T-helper 2 cell treated with Interferon-gamma antibody and Interleukin-4, amounts not matched to agents 5 μg/mL and 100 μg/mL, for 36 hours (primary cell): ENCODE measurements at regions not wholly inside any gene's neighbourhood (a gene's known extent, or its start where the extent isn't known, plus 50 kb on each side); places are given as distances from the start of the nearest gene placed in this dataset.
"Not testable (repeated sequence)": the region's sequence is repeated elsewhere in the genome, so short reads cannot be mapped to it uniquely, and the experiment has no call there.

Experiments
- DNase-seq: peaks from one replicate; pipeline ENCODE4 v3.0.0; 2021; ENCODE audit warnings: low spot score
- H3K27ac Mint-ChIP-seq: one replicate; pipeline ENCODE4 v1.8.0; 2021; ENCODE audit warnings: mild to moderate bottlenecking, mixed read lengths
- H3K27me3 Mint-ChIP-seq: one replicate; pipeline ENCODE4 v1.8.0; 2021; ENCODE audit warnings: low read depth, mixed read lengths
- H3K36me3 Mint-ChIP-seq: one replicate; pipeline ENCODE4 v1.8.0; 2021; ENCODE audit warnings: low read depth, mixed read lengths
- H3K4me1 Mint-ChIP-seq: one replicate; pipeline ENCODE4 v1.8.0; 2021; ENCODE audit warnings: low read depth, mixed read lengths
- H3K4me3 Mint-ChIP-seq: one replicate; pipeline ENCODE4 v1.8.0; 2022; ENCODE audit warnings: mild to moderate bottlenecking, moderate library complexity, mixed read lengths
- H3K9me3 Mint-ChIP-seq: one replicate; pipeline ENCODE4 v1.8.0; 2021; ENCODE audit warnings: mixed read lengths

DNA sequence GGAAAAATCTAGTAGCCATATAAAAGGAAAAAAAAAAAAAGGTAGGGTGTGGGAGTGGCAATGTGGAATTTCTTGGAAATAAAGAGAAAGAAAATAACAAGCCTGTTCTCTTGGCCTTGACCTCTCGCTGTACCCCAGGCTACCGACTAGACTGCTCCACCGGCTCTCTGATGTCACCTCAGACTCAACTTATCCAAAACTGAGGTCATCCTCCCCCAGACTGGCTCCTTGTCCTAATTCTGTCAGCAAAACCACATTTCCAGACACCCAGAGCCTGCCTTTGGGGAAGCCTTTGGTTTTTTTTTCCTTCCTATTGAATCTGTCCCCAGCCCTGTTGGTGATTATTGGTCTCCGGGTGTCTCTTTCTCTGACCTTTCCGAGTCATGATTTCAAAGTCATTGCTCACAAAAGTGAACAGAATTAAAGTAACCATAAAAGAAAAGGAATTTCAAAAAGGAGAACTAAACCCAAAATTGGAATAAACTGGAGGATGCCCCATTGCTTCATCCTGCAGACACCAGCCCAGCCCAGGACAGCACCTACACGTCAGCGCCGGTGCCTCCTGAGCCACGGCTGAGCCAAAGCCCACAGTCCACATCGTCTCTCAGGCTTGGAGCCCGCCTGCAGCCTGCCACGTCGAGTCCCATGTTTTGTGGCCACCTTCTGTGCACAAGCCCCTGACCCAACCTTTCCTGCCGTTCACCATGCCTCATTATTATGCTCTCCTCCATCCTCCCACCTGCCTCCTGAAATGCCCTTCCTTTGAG, 170.7 kb downstream of the MYLK4 start:
- Mint-ChIP-seq H3K36me3 (no peaks in the 10 kb centered on the region), H3K9me3 (no peaks in the 10 kb centered on the region), H3K4me3 (no peak overlapping the region), H3K27me3 (peaks cover 44% of the 10 kb centered on the region), H3K4me1 (no peaks in the 10 kb centered on the region), H3K27ac (no peak overlapping the region)
- no peak for DNase-seq

DNA sequence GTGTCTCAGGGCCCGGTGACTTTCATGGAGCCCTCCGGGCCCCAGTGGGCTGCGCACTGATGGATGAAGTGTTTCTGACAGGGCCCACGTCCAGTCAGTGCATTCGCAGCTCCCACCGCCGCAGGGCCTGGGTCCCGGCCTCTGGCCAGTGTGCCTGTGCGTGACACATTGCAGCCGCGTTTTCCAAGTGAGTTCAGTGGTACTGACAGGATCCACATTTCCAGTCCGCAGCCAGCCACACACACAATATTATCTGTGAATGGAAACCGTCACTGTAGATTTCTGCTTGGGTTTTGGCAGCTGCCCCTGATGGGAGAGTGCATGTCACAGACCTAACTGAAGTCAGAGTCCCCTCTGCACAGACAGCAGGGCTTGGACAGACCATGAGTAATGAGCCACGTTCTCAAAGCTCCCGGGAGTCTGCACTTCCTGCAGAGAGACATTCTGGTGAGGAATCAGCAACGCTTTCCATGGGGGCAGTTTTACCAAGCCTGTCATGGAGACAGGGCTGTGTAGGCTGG, 171.4 kb downstream of the MYLK4 start:
- Mint-ChIP-seq H3K27ac (no peak overlapping the region), H3K27me3 (peaks cover 47% of the 10 kb centered on the region), H3K4me3 (no peak overlapping the region), H3K36me3 (no peaks in the 10 kb centered on the region), H3K4me1 (no peaks in the 10 kb centered on the region), H3K9me3 (no peaks in the 10 kb centered on the region)
- DNase-seq, result no peak

DNA sequence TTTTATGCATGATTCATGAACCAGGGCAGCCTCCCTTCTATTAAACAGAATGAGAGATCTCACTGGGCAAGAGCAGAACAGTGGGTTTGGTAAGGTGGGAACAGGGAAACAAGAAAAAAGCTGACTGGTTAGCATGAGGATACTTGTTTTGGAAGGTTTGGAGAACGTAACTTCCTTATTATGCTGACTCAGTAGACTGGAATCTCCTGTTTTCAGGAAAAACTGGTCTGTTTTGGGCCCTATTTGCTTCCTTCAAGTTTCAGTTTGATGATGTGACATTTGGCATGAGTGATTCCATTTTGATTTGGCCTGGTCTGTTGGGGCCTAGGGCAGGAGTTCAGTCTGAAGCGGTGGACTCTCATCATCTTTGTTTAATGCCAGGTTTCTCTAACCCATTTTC, 172.0 kb downstream of the MYLK4 start:
- no peak overlapping the region for H3K27ac Mint-ChIP-seq
- no peaks in the 10 kb centered on the region for H3K9me3 Mint-ChIP-seq
- no peaks in the 10 kb centered on the region for H3K36me3 Mint-ChIP-seq
- H3K4me3 Mint-ChIP-seq, result no peak overlapping the region
- H3K27me3 Mint-ChIP-seq, result peaks cover 46% of the 10 kb centered on the region
- no peaks in the 10 kb centered on the region for H3K4me1 Mint-ChIP-seq
- DNase-seq, result no peak

DNA sequence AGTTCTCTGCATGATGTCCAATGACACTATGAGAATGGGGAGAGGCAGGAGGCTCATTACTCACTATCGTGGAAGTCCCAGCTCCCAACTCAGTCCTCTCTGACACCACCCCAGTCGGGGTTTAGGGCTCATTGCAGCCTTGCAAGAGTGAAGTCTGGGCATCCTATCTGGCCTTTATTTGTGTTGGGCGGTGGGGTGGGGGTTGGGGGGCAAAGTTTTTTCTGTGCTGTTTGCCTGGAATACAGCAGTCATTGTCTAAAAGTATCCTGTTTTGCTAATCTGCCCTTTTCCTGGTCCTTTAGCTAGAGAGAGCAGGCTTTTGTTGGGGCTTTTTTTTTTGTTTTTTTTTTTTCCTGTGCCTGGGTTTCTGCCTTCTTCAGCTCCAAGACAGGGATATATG, 174.2 kb downstream of the MYLK4 start:
- DNase-seq, result no peak
- no peak overlapping the region for H3K4me3 Mint-ChIP-seq
- H3K27me3 Mint-ChIP-seq, result peaks cover 50% of the 10 kb centered on the region
- H3K36me3 Mint-ChIP-seq, result no peaks in the 10 kb centered on the region
- no peaks in the 10 kb centered on the region for H3K4me1 Mint-ChIP-seq
- no peak overlapping the region for H3K27ac Mint-ChIP-seq
- peaks cover 3% of the 10 kb centered on the region for H3K9me3 Mint-ChIP-seq

DNA sequence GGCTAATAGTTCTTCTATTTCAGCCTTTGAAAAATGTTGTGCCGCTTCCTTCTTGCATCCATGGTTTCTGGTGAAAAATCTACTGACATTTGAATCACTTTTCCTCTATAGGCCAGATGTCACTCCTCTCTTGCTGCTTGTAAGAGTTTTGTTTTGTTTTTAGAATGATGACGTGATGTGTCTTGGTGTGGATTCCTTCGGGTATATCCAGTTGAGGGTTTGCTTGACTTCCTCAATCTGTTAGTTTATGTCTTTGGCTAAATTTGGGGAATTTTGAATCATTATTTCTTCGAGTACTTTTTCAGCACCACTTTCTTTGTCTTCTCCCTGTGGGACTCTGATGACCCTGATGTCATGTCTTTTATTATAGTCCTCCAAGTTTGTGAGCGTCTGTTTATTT, 175.5 kb downstream of the MYLK4 start:
- DNase-seq, result no peak

DNA sequence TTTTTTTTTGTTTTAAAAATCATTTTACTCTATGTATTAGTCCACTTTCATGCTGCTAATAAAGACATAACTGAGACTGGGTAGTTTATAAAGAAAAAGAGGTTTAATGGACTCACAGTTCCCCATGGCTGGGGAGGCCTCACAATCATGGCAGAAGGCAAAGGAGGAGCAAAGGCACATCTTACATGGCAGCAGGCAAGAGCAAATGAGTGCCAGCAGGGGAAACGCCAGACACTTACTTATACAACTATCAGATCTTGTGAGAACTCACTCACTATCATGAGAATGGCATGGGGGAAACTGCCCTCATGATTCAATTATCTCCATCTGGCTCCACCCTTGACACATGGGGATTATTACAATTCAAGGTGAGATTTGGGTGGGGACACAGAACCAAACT, 181.3 kb downstream of the MYLK4 start:
- not testable (repeated sequence) for H3K4me3 Mint-ChIP-seq, DNase-seq, H3K36me3 Mint-ChIP-seq, H3K4me1 Mint-ChIP-seq, H3K9me3 Mint-ChIP-seq, H3K27ac Mint-ChIP-seq
- H3K27me3 Mint-ChIP-seq, result peaks cover 72% of the 10 kb centered on the region

More for the DNA sequence above, 175.5 kb downstream of the MYLK4 start:
- no peaks in the 10 kb centered on the region for H3K4me1 Mint-ChIP-seq
- peaks cover 48% of the 10 kb centered on the region for H3K27me3 Mint-ChIP-seq
- H3K4me3 Mint-ChIP-seq, result no peak overlapping the region
- H3K27ac Mint-ChIP-seq, result no peak overlapping the region
- H3K9me3 Mint-ChIP-seq, result peaks cover 3% of the 10 kb centered on the region
- no peaks in the 10 kb centered on the region for H3K36me3 Mint-ChIP-seq

DNA sequence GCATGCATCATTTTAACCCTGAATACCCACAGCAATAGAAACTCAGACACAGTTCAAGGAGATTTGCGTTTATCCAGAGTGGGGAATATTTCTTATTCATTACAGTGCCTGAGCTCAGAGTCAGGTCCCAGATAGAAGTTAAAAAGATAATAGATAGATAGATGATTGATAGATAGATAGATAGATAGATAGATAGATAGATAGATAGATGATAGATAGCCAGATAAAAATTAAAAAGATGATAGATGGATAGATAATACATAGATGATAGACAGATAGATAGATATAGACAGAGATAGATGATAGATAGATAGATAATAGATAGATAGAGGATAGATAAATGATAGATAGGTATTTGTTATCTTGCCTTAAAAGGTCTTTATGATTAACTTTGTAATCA, 184.7 kb downstream of the MYLK4 start:
- no peak for DNase-seq
- Mint-ChIP-seq H3K4me3 (no peak overlapping the region), H3K27me3 (peaks cover 73% of the 10 kb centered on the region), H3K4me1 (peaks cover 13% of the 10 kb centered on the region), H3K27ac (no peak overlapping the region), H3K36me3 (no peaks in the 10 kb centered on the region), H3K9me3 (no peaks in the 10 kb centered on the region)

DNA sequence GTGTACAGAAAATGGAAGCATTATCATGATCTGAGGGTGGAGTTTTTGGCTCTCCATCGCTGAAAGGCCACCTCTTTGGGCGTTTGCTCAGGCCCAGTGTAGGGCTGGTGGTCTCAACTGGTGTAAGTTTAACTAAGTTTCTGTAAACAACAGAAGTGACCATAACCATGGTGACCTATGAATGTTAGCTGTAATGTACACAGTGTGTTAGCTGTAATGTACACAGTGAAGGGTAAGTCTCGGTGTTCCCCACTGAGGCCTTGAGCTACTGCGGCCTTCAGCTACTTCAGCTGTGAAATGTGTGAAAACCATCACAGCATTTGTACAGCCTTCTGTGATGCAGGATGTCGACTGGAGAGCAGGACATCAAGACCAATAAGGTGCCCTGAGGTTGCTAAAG, 185.2 kb downstream of the MYLK4 start:
- DNase-seq, result no peak
- H3K9me3 Mint-ChIP-seq, result no peaks in the 10 kb centered on the region
- no peak overlapping the region for H3K4me3 Mint-ChIP-seq
- H3K27ac Mint-ChIP-seq, result no peak overlapping the region
- peaks cover 13% of the 10 kb centered on the region for H3K4me1 Mint-ChIP-seq
- peaks cover 77% of the 10 kb centered on the region for H3K27me3 Mint-ChIP-seq
- H3K36me3 Mint-ChIP-seq, result no peaks in the 10 kb centered on the region

DNA sequence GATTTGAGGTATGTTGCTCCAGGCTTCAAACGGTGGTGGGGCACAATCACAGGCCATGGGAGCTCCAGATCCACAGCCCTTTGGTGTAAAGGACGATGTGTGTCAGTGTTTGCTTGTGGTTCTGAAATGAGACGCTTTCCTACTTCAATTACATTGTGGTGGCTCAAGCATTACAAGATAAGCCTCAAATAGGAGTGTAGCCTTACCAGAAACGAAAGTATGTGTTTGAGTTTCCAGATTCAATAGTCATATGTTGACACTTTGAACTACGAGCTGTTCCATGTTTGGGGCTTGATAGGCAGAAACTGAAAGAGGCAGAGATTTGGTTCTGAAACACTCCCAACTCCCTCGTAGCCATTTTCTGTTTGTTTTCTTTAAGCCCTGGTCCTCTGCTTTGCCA, 187.1 kb downstream of the MYLK4 start:
- Mint-ChIP-seq H3K9me3 (no peaks in the 10 kb centered on the region), H3K27ac (no peak overlapping the region), H3K4me1 (peaks cover 13% of the 10 kb centered on the region), H3K27me3 (peaks cover 78% of the 10 kb centered on the region), H3K4me3 (peak overlapping the region; percentile 0), H3K36me3 (no peaks in the 10 kb centered on the region)
- DNase-seq, result peak; percentile 37

DNA sequence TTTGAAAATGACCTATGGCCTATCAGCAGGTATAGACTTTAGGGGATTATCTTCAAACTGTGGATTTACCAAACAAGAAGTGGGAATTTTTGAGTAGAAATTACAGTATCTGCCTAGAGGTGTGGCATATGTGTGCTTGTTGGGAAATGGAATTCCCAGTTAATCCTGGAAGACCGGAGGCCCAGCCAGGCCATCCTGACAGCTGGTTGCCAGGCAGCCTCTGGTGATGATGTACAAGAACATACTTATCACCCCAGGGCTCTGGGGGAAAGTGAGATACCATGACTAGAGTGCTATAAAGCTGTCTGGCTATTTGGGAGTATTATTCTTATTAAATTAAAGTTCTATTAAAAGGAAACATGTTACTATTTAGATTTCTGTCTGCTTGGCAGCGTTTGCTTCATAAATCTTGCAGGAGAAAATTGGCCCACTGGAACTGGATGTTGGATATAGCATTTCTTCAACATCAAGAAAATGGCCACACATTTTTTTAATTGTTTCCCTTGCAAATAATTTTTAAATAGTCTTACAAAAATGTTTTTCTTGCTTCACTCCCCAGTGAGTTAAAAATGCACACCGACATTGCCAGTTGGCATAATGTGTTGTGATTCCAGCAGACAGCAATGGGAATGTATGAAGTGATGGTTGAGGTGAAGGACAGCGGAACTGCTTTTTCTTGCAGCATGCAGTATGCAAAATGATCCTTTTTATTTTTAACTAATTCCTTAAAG, 187.8 kb downstream of the MYLK4 start:
- H3K9me3 Mint-ChIP-seq, result no peaks in the 10 kb centered on the region
- no peak overlapping the region for H3K27ac Mint-ChIP-seq
- H3K4me3 Mint-ChIP-seq, result no peak overlapping the region
- peaks cover 80% of the 10 kb centered on the region for H3K27me3 Mint-ChIP-seq
- no peaks in the 10 kb centered on the region for H3K36me3 Mint-ChIP-seq
- DNase-seq, result no peak
- peaks cover 13% of the 10 kb centered on the region for H3K4me1 Mint-ChIP-seq

DNA sequence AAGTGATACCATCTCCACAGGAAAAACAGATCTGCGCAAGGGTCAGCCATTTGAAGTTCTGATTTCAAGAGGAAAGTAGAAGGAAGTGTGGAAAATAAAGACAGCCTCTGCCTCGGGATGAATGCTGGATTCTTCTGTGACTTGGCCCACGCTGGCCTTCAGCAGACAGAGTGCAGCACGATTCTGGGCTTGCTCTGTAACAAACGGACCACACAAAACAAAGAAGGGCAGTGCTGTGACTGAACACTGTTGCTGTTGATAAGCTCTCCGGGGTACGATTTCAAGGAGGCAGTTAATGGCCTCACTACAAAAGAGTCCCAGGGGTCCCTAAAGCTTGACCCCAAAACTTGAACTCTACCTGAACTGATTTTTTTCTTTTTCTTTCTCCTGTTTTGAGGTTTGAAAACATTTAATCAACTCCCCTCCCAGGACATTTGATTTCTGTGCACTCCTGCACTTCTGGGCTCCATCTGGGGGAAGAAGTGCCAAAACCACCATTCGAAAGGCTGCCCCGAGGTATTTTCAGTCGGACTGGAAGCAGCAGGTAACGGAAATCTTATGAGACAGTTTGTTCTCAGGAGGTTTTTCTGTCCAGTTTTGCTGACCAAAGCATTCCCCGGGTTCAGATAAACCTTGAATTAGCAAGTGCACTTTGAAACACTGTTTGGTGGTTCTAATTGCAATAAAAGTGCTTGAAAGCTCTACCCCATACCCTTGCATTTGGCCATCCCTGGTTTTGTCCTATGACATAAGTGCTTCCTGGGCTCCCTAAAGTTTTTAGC, 189.6 kb downstream of the MYLK4 start:
- H3K4me3 Mint-ChIP-seq, result no peak overlapping the region
- no peak overlapping the region for H3K27ac Mint-ChIP-seq
- H3K4me1 Mint-ChIP-seq, result peaks cover 13% of the 10 kb centered on the region
- no peaks in the 10 kb centered on the region for H3K36me3 Mint-ChIP-seq
- no peaks in the 10 kb centered on the region for H3K9me3 Mint-ChIP-seq
- peaks cover 82% of the 10 kb centered on the region for H3K27me3 Mint-ChIP-seq
- no peak for DNase-seq

DNA sequence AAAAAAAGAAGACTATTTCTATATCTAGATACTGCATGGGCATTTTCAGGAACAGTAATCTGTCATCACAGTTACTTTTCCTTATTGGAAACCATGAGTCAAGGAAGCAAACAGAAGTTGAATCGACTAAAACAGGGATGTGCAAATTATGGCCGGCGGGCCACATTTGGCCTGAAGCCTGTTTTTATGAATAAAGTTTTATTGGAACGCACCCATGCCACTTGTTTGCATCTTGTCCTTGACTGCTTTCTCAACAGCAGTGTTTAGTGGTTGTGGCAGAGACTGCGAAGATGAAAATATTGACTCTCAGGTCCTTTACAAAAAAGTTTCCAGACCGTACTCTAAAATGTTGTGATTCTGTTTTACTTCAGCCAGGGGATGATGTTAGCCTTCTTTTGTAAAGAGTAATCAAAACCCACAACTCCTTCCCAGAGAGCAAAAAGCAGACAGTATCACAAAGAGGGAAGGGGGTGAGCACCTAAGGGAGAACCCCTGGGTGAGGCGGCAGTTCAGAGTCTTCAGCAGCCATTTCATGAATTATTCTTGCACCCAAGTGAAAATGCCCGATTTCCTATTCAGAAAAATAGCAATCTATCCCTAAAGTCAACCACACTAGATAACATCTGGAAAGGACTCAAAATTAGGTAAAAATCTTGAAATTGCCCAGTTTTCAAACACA, 190.4 kb downstream of the MYLK4 start:
- no peak overlapping the region for H3K4me3 Mint-ChIP-seq
- H3K27me3 Mint-ChIP-seq, result peaks cover 85% of the 10 kb centered on the region
- H3K36me3 Mint-ChIP-seq, result no peaks in the 10 kb centered on the region
- no peak for DNase-seq
- peaks cover 13% of the 10 kb centered on the region for H3K4me1 Mint-ChIP-seq
- no peak overlapping the region for H3K27ac Mint-ChIP-seq
- no peaks in the 10 kb centered on the region for H3K9me3 Mint-ChIP-seq

DNA sequence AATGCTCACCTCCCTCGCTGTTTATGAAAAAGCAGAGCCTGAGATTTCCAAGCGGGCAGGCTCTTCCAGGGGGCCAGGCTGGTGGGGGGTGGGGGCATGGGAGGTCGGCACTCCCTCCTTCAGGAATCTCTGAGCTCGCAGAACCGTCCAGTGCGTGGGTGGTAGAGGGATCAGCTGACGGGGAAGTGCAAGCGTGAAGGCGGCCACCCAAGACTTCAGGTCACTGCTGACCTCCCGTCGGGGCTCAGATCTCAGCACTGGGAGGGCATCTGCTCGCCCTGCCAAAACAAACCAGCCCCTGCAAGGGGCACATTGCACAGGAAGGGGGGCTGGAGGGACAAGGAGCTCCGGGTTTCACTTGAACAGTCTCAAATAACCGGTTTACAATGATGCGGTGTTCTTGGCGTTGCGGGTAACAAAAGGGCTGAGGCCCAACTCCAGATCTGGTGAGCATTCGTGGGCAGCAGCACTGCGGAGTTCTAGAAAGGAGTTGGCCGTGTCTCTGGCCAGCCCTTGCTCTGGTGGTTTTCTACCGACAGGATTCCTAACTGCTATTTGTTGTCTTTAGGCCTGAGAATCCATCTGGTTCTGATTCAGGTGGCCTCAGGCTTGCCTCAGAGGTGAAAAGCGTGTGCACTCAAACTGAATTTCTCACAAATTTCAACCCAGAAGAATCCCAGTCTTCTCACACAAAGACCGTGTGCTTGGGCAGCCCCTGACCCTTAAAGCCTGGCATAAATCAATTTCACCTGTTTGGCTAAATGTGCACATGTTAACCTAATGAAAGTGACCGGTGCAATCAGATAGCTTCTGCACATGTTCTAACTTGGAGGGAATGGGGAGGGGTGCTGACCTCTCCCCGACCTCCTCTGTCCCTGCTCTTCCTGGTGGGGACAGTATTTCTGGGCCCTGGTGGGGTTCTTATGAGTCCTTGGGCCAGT, 191.6 kb downstream of the MYLK4 start:
- peaks cover 11% of the 10 kb centered on the region for H3K4me1 Mint-ChIP-seq
- H3K4me3 Mint-ChIP-seq, result no peak overlapping the region
- no peaks in the 10 kb centered on the region for H3K36me3 Mint-ChIP-seq
- H3K9me3 Mint-ChIP-seq, result no peaks in the 10 kb centered on the region
- H3K27me3 Mint-ChIP-seq, result peaks cover 88% of the 10 kb centered on the region
- no peak for DNase-seq
- no peak overlapping the region for H3K27ac Mint-ChIP-seq
